ENCODE measurements at regions not wholly inside any gene's neighbourhood (a gene's known extent, or its start where the extent isn't known, plus 50 kb on each side); places are given as distances from the start of the nearest gene placed in this dataset.

- CTCF ChIA-PET: interaction anchor here (0.5 kb wide), 1 partner anchor 173 kb away, joined by 10 read pairs; no protein-coding TSS in a partner anchor
- Histone ChIP-seq H3K9me3 (ENCODE audit: control insufficient read depth, insufficient read depth, low read depth, low read length) (no peaks in the 10 kb centered on the region), H3K36me3 (ENCODE audit: control insufficient read depth, insufficient read depth, low read length) (no peaks in the 10 kb centered on the region), H3K4me1 (ENCODE audit: control insufficient read depth, insufficient read depth, low read length) (no peaks in the 10 kb centered on the region), H3K4me3 (ENCODE audit: low read depth in 2 of 2, low read length in 2 of 2) (no peak overlapping the region), H3K27ac (ENCODE audit: low read length) (no peak overlapping the region), H3K27me3 (ENCODE audit: control insufficient read depth, insufficient read depth, low read length) (no peaks in the 10 kb centered on the region)
- no peak for ATAC-seq
- in situ Hi-C loops (cut with HindIII; ENCODE audit: low pct_unique_long_range_greater_than_20kb, low sequenced_read_pairs): no loop called here
- intact Hi-C loops (cut with micrococcal nuclease; ENCODE audit: unreplicated experiment): no loop called here
- BruUV-seq (replicated peaks): no TSS peak
- DNase-seq (ENCODE audit: low read depth, low spot score): no peak
- TF ChIP-seq, protein P1, sequence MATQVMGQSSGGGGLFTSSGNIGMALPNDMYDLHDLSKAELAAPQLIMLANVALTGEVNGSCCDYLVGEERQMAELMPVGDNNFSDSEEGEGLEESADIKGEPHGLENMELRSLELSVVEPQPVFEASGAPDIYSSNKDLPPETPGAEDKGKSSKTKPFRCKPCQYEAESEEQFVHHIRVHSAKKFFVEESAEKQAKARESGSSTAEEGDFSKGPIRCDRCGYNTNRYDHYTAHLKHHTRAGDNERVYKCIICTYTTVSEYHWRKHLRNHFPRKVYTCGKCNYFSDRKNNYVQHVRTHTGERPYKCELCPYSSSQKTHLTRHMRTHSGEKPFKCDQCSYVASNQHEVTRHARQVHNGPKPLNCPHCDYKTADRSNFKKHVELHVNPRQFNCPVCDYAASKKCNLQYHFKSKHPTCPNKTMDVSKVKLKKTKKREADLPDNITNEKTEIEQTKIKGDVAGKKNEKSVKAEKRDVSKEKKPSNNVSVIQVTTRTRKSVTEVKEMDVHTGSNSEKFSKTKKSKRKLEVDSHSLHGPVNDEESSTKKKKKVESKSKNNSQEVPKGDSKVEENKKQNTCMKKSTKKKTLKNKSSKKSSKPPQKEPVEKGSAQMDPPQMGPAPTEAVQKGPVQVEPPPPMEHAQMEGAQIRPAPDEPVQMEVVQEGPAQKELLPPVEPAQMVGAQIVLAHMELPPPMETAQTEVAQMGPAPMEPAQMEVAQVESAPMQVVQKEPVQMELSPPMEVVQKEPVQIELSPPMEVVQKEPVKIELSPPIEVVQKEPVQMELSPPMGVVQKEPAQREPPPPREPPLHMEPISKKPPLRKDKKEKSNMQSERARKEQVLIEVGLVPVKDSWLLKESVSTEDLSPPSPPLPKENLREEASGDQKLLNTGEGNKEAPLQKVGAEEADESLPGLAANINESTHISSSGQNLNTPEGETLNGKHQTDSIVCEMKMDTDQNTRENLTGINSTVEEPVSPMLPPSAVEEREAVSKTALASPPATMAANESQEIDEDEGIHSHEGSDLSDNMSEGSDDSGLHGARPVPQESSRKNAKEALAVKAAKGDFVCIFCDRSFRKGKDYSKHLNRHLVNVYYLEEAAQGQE (IDR thresholded peaks at IDR 0.05; ENCODE audit: insufficient read depth in 1 of 2, low read depth in 2 of 2, low read length in 1 of 2): no peak
- TF ChIP-seq SIN3A (IDR thresholded peaks at IDR 0.05; ENCODE audit: borderline replicate concordance, insufficient read depth, low read depth, low read length) (no peak), POLR2AphosphoS5 (IDR thresholded peaks at IDR 0.05; ENCODE audit: low read depth, low read length) (no peak), TCF7L2 (IDR thresholded peaks at IDR 0.05; ENCODE audit: low read depth, low read length) (no peak)
- TF ChIP-seq, protein P2, sequence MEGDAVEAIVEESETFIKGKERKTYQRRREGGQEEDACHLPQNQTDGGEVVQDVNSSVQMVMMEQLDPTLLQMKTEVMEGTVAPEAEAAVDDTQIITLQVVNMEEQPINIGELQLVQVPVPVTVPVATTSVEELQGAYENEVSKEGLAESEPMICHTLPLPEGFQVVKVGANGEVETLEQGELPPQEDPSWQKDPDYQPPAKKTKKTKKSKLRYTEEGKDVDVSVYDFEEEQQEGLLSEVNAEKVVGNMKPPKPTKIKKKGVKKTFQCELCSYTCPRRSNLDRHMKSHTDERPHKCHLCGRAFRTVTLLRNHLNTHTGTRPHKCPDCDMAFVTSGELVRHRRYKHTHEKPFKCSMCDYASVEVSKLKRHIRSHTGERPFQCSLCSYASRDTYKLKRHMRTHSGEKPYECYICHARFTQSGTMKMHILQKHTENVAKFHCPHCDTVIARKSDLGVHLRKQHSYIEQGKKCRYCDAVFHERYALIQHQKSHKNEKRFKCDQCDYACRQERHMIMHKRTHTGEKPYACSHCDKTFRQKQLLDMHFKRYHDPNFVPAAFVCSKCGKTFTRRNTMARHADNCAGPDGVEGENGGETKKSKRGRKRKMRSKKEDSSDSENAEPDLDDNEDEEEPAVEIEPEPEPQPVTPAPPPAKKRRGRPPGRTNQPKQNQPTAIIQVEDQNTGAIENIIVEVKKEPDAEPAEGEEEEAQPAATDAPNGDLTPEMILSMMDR (IDR thresholded peaks at IDR 0.05): no peak
- POLR2A ChIA-PET: no interaction called here
Measured at GRCh38 chr20:7702141-7702540, 238.1 kb downstream of the HAO1 start.

DNA sequence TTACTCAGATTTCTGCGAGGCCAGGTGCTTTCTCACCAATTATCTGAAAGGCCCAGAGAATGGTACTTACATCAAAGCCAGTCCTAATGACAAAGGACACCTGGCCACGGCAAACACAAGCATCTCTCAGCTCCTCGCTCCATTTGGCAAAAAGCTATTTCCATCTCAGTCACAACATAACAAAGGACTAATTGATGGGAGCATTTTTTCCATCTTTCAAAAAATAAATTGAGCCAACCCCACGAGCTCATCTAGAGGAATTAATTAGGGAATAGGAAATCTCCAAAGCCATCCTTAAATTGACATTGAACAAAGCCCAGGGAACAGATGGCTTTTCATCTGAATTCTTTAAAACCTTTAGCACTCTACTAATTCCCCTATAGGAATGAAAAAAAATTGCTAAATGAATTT is 236.7 kb downstream of the HAO1 start:
- ATAC-seq: no peak
- no TSS peak for BruUV-seq (replicated peaks)
- Histone ChIP-seq H3K36me3 (ENCODE audit: control insufficient read depth, insufficient read depth, low read length) (no peaks in the 10 kb centered on the region), H3K27ac (ENCODE audit: low read length) (no peak overlapping the region), H3K9me3 (ENCODE audit: control insufficient read depth, insufficient read depth, low read depth, low read length) (no peaks in the 10 kb centered on the region), H3K27me3 (ENCODE audit: control insufficient read depth, insufficient read depth, low read length) (no peaks in the 10 kb centered on the region), H3K4me3 (ENCODE audit: low read depth in 2 of 2, low read length in 2 of 2) (no peak overlapping the region), H3K4me1 (ENCODE audit: control insufficient read depth, insufficient read depth, low read length) (no peaks in the 10 kb centered on the region)
- in situ Hi-C loops (cut with HindIII; ENCODE audit: low pct_unique_long_range_greater_than_20kb, low sequenced_read_pairs): no loop called here
- ChIA-PET POLR2A (no interaction called here), CTCF (no interaction called here)
- intact Hi-C loops (cut with micrococcal nuclease; ENCODE audit: unreplicated experiment): no loop called here
- TF ChIP-seq, protein P1 (IDR thresholded peaks at IDR 0.05; ENCODE audit: insufficient read depth in 1 of 2, low read depth in 2 of 2, low read length in 1 of 2): no peak
- TF ChIP-seq, protein P2 (IDR thresholded peaks at IDR 0.05): no peak
- TF ChIP-seq SIN3A (IDR thresholded peaks at IDR 0.05; ENCODE audit: borderline replicate concordance, insufficient read depth, low read depth, low read length) (no peak), POLR2AphosphoS5 (IDR thresholded peaks at IDR 0.05; ENCODE audit: low read depth, low read length) (no peak), TCF7L2 (IDR thresholded peaks at IDR 0.05; ENCODE audit: low read depth, low read length) (no peak)
- no peak for DNase-seq (ENCODE audit: low read depth, low spot score)

Data from Panc1 (cell line).